Memory B cell (primary cell): ENCODE measurements at regions not wholly inside any gene's neighbourhood (a gene's known extent, or its start where the extent isn't known, plus 50 kb on each side); places are given as distances from the start of the nearest gene placed in this dataset.

Source experiments
- ATAC-seq: fragments of 150-1000 bp; cut with Tn5 transposase; 2 replicates; pipeline ENCODE4 v1.10.0; 2021; ENCODE audit warnings: low read depth, mild to moderate bottlenecking, moderate library complexity
- DNase-seq, 2 donors: peaks; one replicate each; pipeline ENCODE4 v3.0.0; 2022; ENCODE audit warnings: low spot score in 2 of 2
- H3K27ac Mint-ChIP-seq: one replicate; pipeline ENCODE4 v1.8.0; 2022; ENCODE audit warnings: mild to moderate bottlenecking, moderate library complexity, mixed read lengths
- H3K27me3 Mint-ChIP-seq: one replicate; pipeline ENCODE4 v1.8.0; 2022; ENCODE audit warnings: mixed read lengths
- H3K36me3 Mint-ChIP-seq: one replicate; pipeline ENCODE4 v1.8.0; 2022; ENCODE audit warnings: mild to moderate bottlenecking, mixed read lengths
- H3K4me1 Mint-ChIP-seq: one replicate; pipeline ENCODE4 v1.8.0; 2022; ENCODE audit warnings: mixed read lengths
- H3K4me3 Mint-ChIP-seq: one replicate; pipeline ENCODE4 v1.8.0; 2022; ENCODE audit warnings: mild to moderate bottlenecking, moderate library complexity, mixed read lengths
- H3K9me3 Mint-ChIP-seq: one replicate; pipeline ENCODE4 v1.8.0; 2022; ENCODE audit warnings: mixed read lengths

- ATAC-seq (no peak), DNase-seq (no peak)
- no peaks in the 10 kb centered on the region for H3K4me1 Mint-ChIP-seq
- H3K9me3 Mint-ChIP-seq: no peaks in the 10 kb centered on the region
- H3K4me3 Mint-ChIP-seq: no peak overlapping the region
- H3K36me3 Mint-ChIP-seq: no peaks in the 10 kb centered on the region
- peaks cover 3% of the 10 kb centered on the region for H3K27me3 Mint-ChIP-seq
- H3K27ac Mint-ChIP-seq: no peak overlapping the region
These were observed 194.7 kb downstream of the SQOR start for GRCh38 chr15:45829336-45830153.

- no peaks in the 10 kb centered on the region for H3K4me1 Mint-ChIP-seq
- no peak overlapping the region for H3K27ac Mint-ChIP-seq
- H3K27me3 Mint-ChIP-seq: peaks cover 3% of the 10 kb centered on the region
- no peaks in the 10 kb centered on the region for H3K36me3 Mint-ChIP-seq
- ATAC-seq (no peak), DNase-seq (no peak)
- no peak overlapping the region for H3K4me3 Mint-ChIP-seq
- no peaks in the 10 kb centered on the region for H3K9me3 Mint-ChIP-seq
These were observed 197.0 kb downstream of the SQOR start for GRCh38 chr15:45831787-45832186.

- ATAC-seq: no peak
- no peak overlapping the region for H3K27ac Mint-ChIP-seq
- peaks cover 3% of the 10 kb centered on the region for H3K27me3 Mint-ChIP-seq
- no peak for DNase-seq
- H3K36me3 Mint-ChIP-seq: no peaks in the 10 kb centered on the region
- no peak overlapping the region for H3K4me3 Mint-ChIP-seq
- no peaks in the 10 kb centered on the region for H3K4me1 Mint-ChIP-seq
- no peaks in the 10 kb centered on the region for H3K9me3 Mint-ChIP-seq
These were observed 199.8 kb downstream of the SQOR start for GRCh38 chr15:45834622-45835021.

GRCh38 chr15:45842151-45842550 lies 207.3 kb downstream of the SQOR start:
- Mint-ChIP-seq H3K36me3 (no peaks in the 10 kb centered on the region), H3K9me3 (no peaks in the 10 kb centered on the region), H3K27ac (no peak overlapping the region), H3K27me3 (peaks cover 2% of the 10 kb centered on the region), H3K4me1 (no peaks in the 10 kb centered on the region), H3K4me3 (no peak overlapping the region)
- ATAC-seq (no peak), DNase-seq (no peak)

- Mint-ChIP-seq H3K27me3 (peaks cover 3% of the 10 kb centered on the region), H3K4me3 (no peak overlapping the region), H3K4me1 (no peaks in the 10 kb centered on the region), H3K36me3 (no peaks in the 10 kb centered on the region), H3K27ac (no peak overlapping the region), H3K9me3 (peaks cover 1% of the 10 kb centered on the region)
- no peak for ATAC-seq
- DNase-seq: no peak
These were observed 212.8 kb downstream of the SQOR start for GRCh38 chr15:45847645-45848044.

GRCh38 chr15:45849136-45849535 lies 214.3 kb downstream of the SQOR start:
- Mint-ChIP-seq H3K4me1 (no peaks in the 10 kb centered on the region), H3K9me3 (peaks cover 1% of the 10 kb centered on the region), H3K36me3 (no peaks in the 10 kb centered on the region), H3K27me3 (peaks cover 2% of the 10 kb centered on the region), H3K27ac (no peak overlapping the region), H3K4me3 (no peak overlapping the region)
- no peak for ATAC-seq
- no peak for DNase-seq

GRCh38 chr15:45854455-45855202 lies 219.8 kb downstream of the SQOR start:
- no peak overlapping the region for H3K4me3 Mint-ChIP-seq
- H3K36me3 Mint-ChIP-seq: no peaks in the 10 kb centered on the region
- no peak for ATAC-seq
- H3K4me1 Mint-ChIP-seq: no peaks in the 10 kb centered on the region
- H3K27me3 Mint-ChIP-seq: peaks cover 2% of the 10 kb centered on the region
- DNase-seq: no peak
- H3K9me3 Mint-ChIP-seq: peaks cover 3% of the 10 kb centered on the region
- H3K27ac Mint-ChIP-seq: no peak overlapping the region

- H3K27me3 Mint-ChIP-seq: peaks cover 3% of the 10 kb centered on the region
- no peak overlapping the region for H3K27ac Mint-ChIP-seq
- peaks cover 3% of the 10 kb centered on the region for H3K9me3 Mint-ChIP-seq
- DNase-seq (no peak), ATAC-seq (no peak)
- no peaks in the 10 kb centered on the region for H3K36me3 Mint-ChIP-seq
- no peak overlapping the region for H3K4me3 Mint-ChIP-seq
- no peaks in the 10 kb centered on the region for H3K4me1 Mint-ChIP-seq
These were observed 220.5 kb downstream of the SQOR start for GRCh38 chr15:45855210-45855906.

- no peak overlapping the region for H3K27ac Mint-ChIP-seq
- no peak for DNase-seq
- no peaks in the 10 kb centered on the region for H3K36me3 Mint-ChIP-seq
- peaks cover 4% of the 10 kb centered on the region for H3K27me3 Mint-ChIP-seq
- no peak overlapping the region for H3K4me3 Mint-ChIP-seq
- ATAC-seq: no peak
- H3K4me1 Mint-ChIP-seq: no peaks in the 10 kb centered on the region
- H3K9me3 Mint-ChIP-seq: peaks cover 3% of the 10 kb centered on the region
These were observed 221.2 kb downstream of the SQOR start for GRCh38 chr15:45855907-45856579.

GRCh38 chr15:45857291-45857690 lies 222.5 kb downstream of the SQOR start:
- no peak for ATAC-seq
- Mint-ChIP-seq H3K36me3 (no peaks in the 10 kb centered on the region), H3K27ac (no peak overlapping the region), H3K4me1 (no peaks in the 10 kb centered on the region), H3K4me3 (no peak overlapping the region), H3K27me3 (peaks cover 4% of the 10 kb centered on the region), H3K9me3 (peaks cover 3% of the 10 kb centered on the region)
- no peak for DNase-seq

- Mint-ChIP-seq H3K27ac (no peak overlapping the region), H3K36me3 (no peaks in the 10 kb centered on the region), H3K27me3 (peaks cover 2% of the 10 kb centered on the region), H3K9me3 (peaks cover 2% of the 10 kb centered on the region), H3K4me1 (no peaks in the 10 kb centered on the region), H3K4me3 (no peak overlapping the region)
- no peak for DNase-seq
- no peak for ATAC-seq
These were observed 223.7 kb downstream of the SQOR start for GRCh38 chr15:45858491-45858890.

- H3K9me3 Mint-ChIP-seq: no peaks in the 10 kb centered on the region
- no peaks in the 10 kb centered on the region for H3K36me3 Mint-ChIP-seq
- DNase-seq: no peak
- no peak overlapping the region for H3K27ac Mint-ChIP-seq
- H3K4me3 Mint-ChIP-seq: no peak overlapping the region
- H3K27me3 Mint-ChIP-seq: peaks cover 8% of the 10 kb centered on the region
- ATAC-seq: no peak
- no peaks in the 10 kb centered on the region for H3K4me1 Mint-ChIP-seq
These were observed 227.2 kb downstream of the SQOR start for GRCh38 chr15:45862034-45862433.

GRCh38 chr15:45863881-45864580 lies 229.2 kb downstream of the SQOR start:
- no peak for ATAC-seq
- Mint-ChIP-seq H3K4me3 (no peak overlapping the region), H3K9me3 (no peaks in the 10 kb centered on the region), H3K27ac (no peak overlapping the region), H3K36me3 (no peaks in the 10 kb centered on the region), H3K4me1 (no peaks in the 10 kb centered on the region), H3K27me3 (peaks cover 8% of the 10 kb centered on the region)
- no peak for DNase-seq
